ENCODE measurements at regions not wholly inside any gene's neighbourhood (a gene's known extent, or its start where the extent isn't known, plus 50 kb on each side); places are given as distances from the start of the nearest gene placed in this dataset.

GRCh38 chr4:60840020-60840419 is 360.1 kb upstream of the ADGRL3 start:
- H3K9ac ChIP-seq (ENCODE audit: low read length in 3 of 3): no peak overlapping the region
- H3K4me1 ChIP-seq (ENCODE audit: control insufficient read depth in 2 of 3, insufficient read depth in 2 of 3, low read depth in 1 of 3, low read length in 3 of 3): no peaks in the 10 kb centered on the region
- H3K27me3 ChIP-seq (ENCODE audit: control insufficient read depth, insufficient read depth, low read length): no peaks in the 10 kb centered on the region
- no peaks in the 10 kb centered on the region for H3K9me3 ChIP-seq (ENCODE audit: control insufficient read depth in 2 of 3, insufficient read depth in 1 of 3, low read length in 3 of 3)
- H3K27ac ChIP-seq (ENCODE audit: low read depth in 2 of 2, low read length in 2 of 2): no peak overlapping the region
- H3K4me3 ChIP-seq (ENCODE audit: low read length in 3 of 3): no peak overlapping the region
- TF ChIP-seq, protein P1, sequence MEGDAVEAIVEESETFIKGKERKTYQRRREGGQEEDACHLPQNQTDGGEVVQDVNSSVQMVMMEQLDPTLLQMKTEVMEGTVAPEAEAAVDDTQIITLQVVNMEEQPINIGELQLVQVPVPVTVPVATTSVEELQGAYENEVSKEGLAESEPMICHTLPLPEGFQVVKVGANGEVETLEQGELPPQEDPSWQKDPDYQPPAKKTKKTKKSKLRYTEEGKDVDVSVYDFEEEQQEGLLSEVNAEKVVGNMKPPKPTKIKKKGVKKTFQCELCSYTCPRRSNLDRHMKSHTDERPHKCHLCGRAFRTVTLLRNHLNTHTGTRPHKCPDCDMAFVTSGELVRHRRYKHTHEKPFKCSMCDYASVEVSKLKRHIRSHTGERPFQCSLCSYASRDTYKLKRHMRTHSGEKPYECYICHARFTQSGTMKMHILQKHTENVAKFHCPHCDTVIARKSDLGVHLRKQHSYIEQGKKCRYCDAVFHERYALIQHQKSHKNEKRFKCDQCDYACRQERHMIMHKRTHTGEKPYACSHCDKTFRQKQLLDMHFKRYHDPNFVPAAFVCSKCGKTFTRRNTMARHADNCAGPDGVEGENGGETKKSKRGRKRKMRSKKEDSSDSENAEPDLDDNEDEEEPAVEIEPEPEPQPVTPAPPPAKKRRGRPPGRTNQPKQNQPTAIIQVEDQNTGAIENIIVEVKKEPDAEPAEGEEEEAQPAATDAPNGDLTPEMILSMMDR (IDR thresholded peaks at IDR 0.05; ENCODE audit: borderline replicate concordance, extremely low read depth, insufficient read depth): no peak
- H3K36me3 ChIP-seq (ENCODE audit: control insufficient read depth in 2 of 3, insufficient read depth in 3 of 3, low read length in 3 of 3): no peaks in the 10 kb centered on the region
- FAIRE-seq (no peak), DNase-seq (no peak)
- intact Hi-C loops (cut with DNase I): no loop called here

DNA sequence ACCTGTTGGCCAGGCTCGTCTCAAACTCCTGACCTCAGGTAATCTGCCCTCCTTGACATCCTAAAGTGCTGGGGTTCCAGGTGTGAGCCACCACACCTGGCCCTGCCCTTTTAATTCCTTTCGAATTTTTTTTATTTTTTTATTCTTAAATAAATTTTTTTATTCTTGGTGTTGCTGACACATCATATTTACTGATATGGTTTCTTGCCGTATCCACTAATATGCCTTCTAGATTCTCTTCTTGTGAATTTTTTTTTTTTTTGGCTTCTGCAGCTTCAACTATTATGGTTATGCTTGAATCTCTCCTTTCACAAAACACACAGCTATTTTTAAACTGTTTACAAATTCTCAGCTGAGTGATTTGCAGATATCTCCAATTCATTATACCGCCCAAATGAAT is 353.4 kb upstream of the ADGRL3 start:
- no peaks in the 10 kb centered on the region for H3K36me3 ChIP-seq (ENCODE audit: control insufficient read depth in 2 of 3, insufficient read depth in 3 of 3, low read length in 3 of 3)
- TF ChIP-seq, protein P1 (IDR thresholded peaks at IDR 0.05; ENCODE audit: borderline replicate concordance, extremely low read depth, insufficient read depth): no peak
- no peaks in the 10 kb centered on the region for H3K27me3 ChIP-seq (ENCODE audit: control insufficient read depth, insufficient read depth, low read length)
- H3K4me3 ChIP-seq (ENCODE audit: low read length in 3 of 3): no peak overlapping the region
- no peaks in the 10 kb centered on the region for H3K4me1 ChIP-seq (ENCODE audit: control insufficient read depth in 2 of 3, insufficient read depth in 2 of 3, low read depth in 1 of 3, low read length in 3 of 3)
- no peak for FAIRE-seq
- intact Hi-C loops (cut with DNase I): no loop called here
- H3K9ac ChIP-seq (ENCODE audit: low read length in 3 of 3): no peak overlapping the region
- H3K9me3 ChIP-seq (ENCODE audit: control insufficient read depth in 2 of 3, insufficient read depth in 1 of 3, low read length in 3 of 3): no peaks in the 10 kb centered on the region
- DNase-seq: no peak
- H3K27ac ChIP-seq (ENCODE audit: low read depth in 2 of 2, low read length in 2 of 2): no peak overlapping the region

DNA sequence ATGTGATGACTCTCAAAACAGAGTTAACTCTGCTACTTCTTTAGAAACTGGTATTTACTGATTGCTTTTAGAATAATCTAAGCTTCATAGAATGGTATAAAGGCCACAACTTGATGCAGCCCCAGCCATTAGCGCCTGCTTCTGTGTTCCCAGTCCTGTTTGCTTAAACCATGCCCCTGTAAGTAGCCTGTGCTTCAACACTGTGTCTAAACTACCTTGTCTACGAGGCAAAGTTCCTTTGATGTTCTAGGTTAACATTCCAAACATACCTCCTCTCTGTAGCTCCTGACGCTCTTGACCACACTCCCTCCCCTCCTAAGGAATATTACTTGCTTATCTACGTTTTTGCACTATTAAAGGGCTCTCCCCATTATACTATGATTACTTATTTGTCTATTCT is 352.5 kb upstream of the ADGRL3 start:
- Histone ChIP-seq H3K27me3 (ENCODE audit: control insufficient read depth, insufficient read depth, low read length) (no peaks in the 10 kb centered on the region), H3K27ac (ENCODE audit: low read depth in 2 of 2, low read length in 2 of 2) (no peak overlapping the region), H3K36me3 (ENCODE audit: control insufficient read depth in 2 of 3, insufficient read depth in 3 of 3, low read length in 3 of 3) (no peaks in the 10 kb centered on the region), H3K4me1 (ENCODE audit: control insufficient read depth in 2 of 3, insufficient read depth in 2 of 3, low read depth in 1 of 3, low read length in 3 of 3) (no peaks in the 10 kb centered on the region), H3K4me3 (ENCODE audit: low read length in 3 of 3) (no peak overlapping the region), H3K9me3 (ENCODE audit: control insufficient read depth in 2 of 3, insufficient read depth in 1 of 3, low read length in 3 of 3) (no peaks in the 10 kb centered on the region), H3K9ac (ENCODE audit: low read length in 3 of 3) (no peak overlapping the region)
- TF ChIP-seq, protein P1 (IDR thresholded peaks at IDR 0.05; ENCODE audit: borderline replicate concordance, extremely low read depth, insufficient read depth): no peak
- intact Hi-C loops (cut with DNase I): no loop called here
- no peak for FAIRE-seq
- no peak for DNase-seq

- no peak for FAIRE-seq
- no peak for DNase-seq
- Histone ChIP-seq H3K9ac (ENCODE audit: low read length in 3 of 3) (no peak overlapping the region), H3K27ac (ENCODE audit: low read depth in 2 of 2, low read length in 2 of 2) (no peak overlapping the region), H3K36me3 (ENCODE audit: control insufficient read depth in 2 of 3, insufficient read depth in 3 of 3, low read length in 3 of 3) (no peaks in the 10 kb centered on the region), H3K4me3 (ENCODE audit: low read length in 3 of 3) (no peak overlapping the region), H3K4me1 (ENCODE audit: control insufficient read depth in 2 of 3, insufficient read depth in 2 of 3, low read depth in 1 of 3, low read length in 3 of 3) (no peaks in the 10 kb centered on the region), H3K9me3 (ENCODE audit: control insufficient read depth in 2 of 3, insufficient read depth in 1 of 3, low read length in 3 of 3) (no peaks in the 10 kb centered on the region), H3K27me3 (ENCODE audit: control insufficient read depth, insufficient read depth, low read length) (no peaks in the 10 kb centered on the region)
- TF ChIP-seq, protein P1 (IDR thresholded peaks at IDR 0.05; ENCODE audit: borderline replicate concordance, extremely low read depth, insufficient read depth): no peak
- intact Hi-C loops (cut with DNase I): no loop called here
These were observed 342.9 kb upstream of the ADGRL3 start for GRCh38 chr4:60857130-60857753.
